SK-N-SH (cell line): ENCODE measurements at regions not wholly inside any gene's neighbourhood (a gene's known extent, or its start where the extent isn't known, plus 50 kb on each side); places are given as distances from the start of the nearest gene placed in this dataset.

Experiments
- CTCF ChIA-PET: fragments of 300-600, 350-600 bp; formaldehyde crosslinking; extraction: SDS; loops from one replicate; lab custom pipeline; 2021; lab: Yijun Ruan, JAX
- POLR2A ChIA-PET: fragments of 350-600 bp; sonication (Branson Sonifier 250); formaldehyde crosslinking; extraction: SDS; loops from one replicate; lab custom pipeline; 2020; ENCODE audit warnings: antibody characterized with exemption, inconsistent platforms; lab: Yijun Ruan, JAX
- DNase-seq: peaks from one replicate; pipeline ENCODE4 v3.0.0; 2012
- H2AFZ ChIP-seq: fragments of 200-600 bp; sonication (generic); 2 replicates; pipeline ENCODE4 v1.8.1; 2016; ENCODE audit warnings: antibody characterized with exemption, mild to moderate bottlenecking, low read depth
- H3F3A ChIP-seq: fragments of 200-600 bp; sonication (generic); replicated peaks from 2 replicates; pipeline ENCODE3; 2016; ENCODE audit warnings: antibody characterized with exemption, mild to moderate bottlenecking; ENCODE audit not compliant: insufficient read depth
- H3K27ac ChIP-seq, 2 experiments: fragments of 200-500 bp in 1 of 2; fragments of 200-600 bp in 1 of 2; sonication (Bioruptor generic) in 1 of 2; sonication (generic), shearing (Covaris generic) in 1 of 2; 2 replicates each; pipeline versions ENCODE4 v1.5.1 to v1.6.1; 2014 to 2016; ENCODE audit warnings: low read depth in 2 of 2, inconsistent platforms in 1 of 2, low read length in 1 of 2, mild to moderate bottlenecking in 1 of 2, mixed read lengths in 1 of 2
- H3K27me3 ChIP-seq: fragments of 200-600 bp; sonication (generic), shearing (Covaris generic); 2 replicates; pipeline ENCODE4 v1.6.1; 2016; ENCODE audit warnings: mixed run types; ENCODE audit not compliant: insufficient read depth
- H3K36me3 ChIP-seq, 2 experiments: fragments of 200-500 bp in 1 of 2; fragments of 200-600 bp in 1 of 2; sonication (Bioruptor generic) in 1 of 2; sonication (generic) in 1 of 2; replicated peaks in 1 of 2; 2 replicates each; pipeline versions ENCODE3 to v1.5.1; 2014 to 2016; ENCODE audit warnings: low read length in 1 of 2, mild to moderate bottlenecking in 1 of 2; ENCODE audit not compliant: insufficient read depth in 2 of 2, control insufficient read depth in 1 of 2
- H3K4me1 ChIP-seq, 2 experiments: fragments of 200-500 bp in 1 of 2; fragments of 200-600 bp in 1 of 2; sonication (Bioruptor generic) in 1 of 2; sonication (generic), shearing (Covaris generic) in 1 of 2; 2 replicates each; pipeline versions ENCODE4 v1.5.1 to v1.6.1; 2014 to 2016; ENCODE audit warnings: low read depth in 1 of 2, low read length in 1 of 2, mixed run types in 1 of 2; ENCODE audit not compliant: insufficient read depth in 2 of 2, control insufficient read depth in 1 of 2
- H3K4me2 ChIP-seq: fragments of 200-600 bp; sonication (generic), shearing (Covaris generic); 2 replicates; pipeline ENCODE4 v1.6.1; 2017; ENCODE audit warnings: mixed run types
- H3K4me3 ChIP-seq, 2 experiments: fragments of 200-500 bp in 1 of 2; fragments of 200-600 bp in 1 of 2; sonication (Bioruptor generic) in 1 of 2; sonication (generic), shearing (Covaris generic) in 1 of 2; 2 replicates each; pipeline versions ENCODE4 v1.5.1 to v1.8.1; 2014 to 2016; ENCODE audit warnings: low read depth in 2 of 2, inconsistent platforms in 1 of 2, low read length in 1 of 2, mild to moderate bottlenecking in 1 of 2, mixed read lengths in 1 of 2, moderate library complexity in 1 of 2
- H3K79me2 ChIP-seq: fragments of 200-600 bp; sonication (generic); 2 replicates; pipeline ENCODE4 v1.8.1; 2017; ENCODE audit warnings: mild to moderate bottlenecking; ENCODE audit not compliant: insufficient read depth
- H3K9ac ChIP-seq: fragments of 200-600 bp; sonication (generic); 2 replicates; pipeline ENCODE4 v1.6.1; 2017; ENCODE audit warnings: mixed run types
- H3K9me2 ChIP-seq: fragments of 200-600 bp; sonication (generic); 2 replicates; pipeline ENCODE4 v1.6.1; 2017; ENCODE audit warnings: mixed run types
- H3K9me3 ChIP-seq: fragments of 200-600 bp; sonication (generic); 2 replicates; pipeline ENCODE4 v1.6.1; 2017; ENCODE audit warnings: mixed run types, mild to moderate bottlenecking, moderate library complexity
- H4K20me1 ChIP-seq: fragments of 200-600 bp; sonication (generic); 2 replicates; pipeline ENCODE4 v1.6.1; 2017; ENCODE audit warnings: mild to moderate bottlenecking, mixed run types; ENCODE audit not compliant: insufficient read depth
- ELF1 ChIP-seq: IDR thresholded peaks from 2 replicates; pipeline ENCODE4 v1.4.0; 2012
- FOSL2 ChIP-seq: IDR thresholded peaks from 2 replicates; pipeline ENCODE4 v1.4.0; 2012; ENCODE audit warnings: low read depth, mild to moderate bottlenecking, moderate library complexity, borderline replicate concordance
- FOXJ3 ChIP-seq: sonication (generic); formaldehyde crosslinking; IDR thresholded peaks from 2 replicates; pipeline ENCODE4 v1.5.1; 2020; ENCODE audit warnings: mild to moderate bottlenecking, missing genetic modification reagents
- GABPA ChIP-seq: IDR thresholded peaks from 2 replicates; pipeline ENCODE4 v1.4.0; 2012; ENCODE audit warnings: low read depth, mild to moderate bottlenecking
- GATA2 ChIP-seq: sonication (generic); formaldehyde crosslinking; IDR thresholded peaks from 2 replicates; pipeline ENCODE4 v1.5.0; 2020; ENCODE audit warnings: mild to moderate bottlenecking, missing genetic modification reagents
- IRF3 ChIP-seq: fragments of 150-350 bp; IDR thresholded peaks from 2 replicates; pipeline ENCODE4 v1.6.1; 2016; ENCODE audit warnings: mild to moderate bottlenecking, low read depth, low read length
- MEF2A ChIP-seq: IDR thresholded peaks from 2 replicates; pipeline ENCODE4 v1.4.0; 2012; ENCODE audit warnings: low read depth, borderline replicate concordance
- MXI1 ChIP-seq: IDR thresholded peaks from 2 replicates; pipeline ENCODE4 v1.6.1; 2012; ENCODE audit warnings: mild to moderate bottlenecking, low read depth, low read length, improper control_type of control experiment
- NRF1 ChIP-seq: IDR thresholded peaks from 2 replicates; pipeline ENCODE4 v1.6.1; 2012; ENCODE audit warnings: low read depth, mild to moderate bottlenecking, low read length
- POLR2AphosphoS5 ChIP-seq: IDR thresholded peaks from 2 replicates; pipeline ENCODE4 v1.6.1; 2012; ENCODE audit warnings: low read depth, low read length
- RAD21 ChIP-seq: IDR thresholded peaks from 2 replicates; pipeline ENCODE4 v1.6.1; 2012; ENCODE audit warnings: mild to moderate bottlenecking, low read length
- RFX5 ChIP-seq: IDR thresholded peaks from 2 replicates; pipeline ENCODE4 v1.6.1; 2012; ENCODE audit warnings: mild to moderate bottlenecking, improper control_type of control experiment, low read length
- TCF12 ChIP-seq: IDR thresholded peaks from 2 replicates; pipeline ENCODE4 v1.4.0; 2012
- USF1 ChIP-seq: IDR thresholded peaks from 2 replicates; pipeline ENCODE4 v1.4.0; 2012; ENCODE audit warnings: low read depth, borderline replicate concordance
- WGBS: methylation state at CpG from one replicate; pipeline ENCODE4 v1.1.6; 2017; ENCODE audit warnings: low lambda C conversion rate; 5-methylcytosine and 5-hydroxymethylcytosine counted together
- TF ChIP-seq, protein P1 (sequence below): fragments of 150-350 bp; IDR thresholded peaks from 2 replicates; pipeline ENCODE4 v1.6.1; 2017; ENCODE audit warnings: antibody characterized with exemption, low read length, low read depth, borderline replicate concordance
- TF ChIP-seq, protein P2 (sequence below): fragments of 200-600 bp; sonication (generic); IDR thresholded peaks from 2 replicates; pipeline ENCODE4 v1.6.1; 2017; ENCODE audit warnings: antibody characterized with exemption, mild to moderate bottlenecking, moderate library complexity

DNA sequence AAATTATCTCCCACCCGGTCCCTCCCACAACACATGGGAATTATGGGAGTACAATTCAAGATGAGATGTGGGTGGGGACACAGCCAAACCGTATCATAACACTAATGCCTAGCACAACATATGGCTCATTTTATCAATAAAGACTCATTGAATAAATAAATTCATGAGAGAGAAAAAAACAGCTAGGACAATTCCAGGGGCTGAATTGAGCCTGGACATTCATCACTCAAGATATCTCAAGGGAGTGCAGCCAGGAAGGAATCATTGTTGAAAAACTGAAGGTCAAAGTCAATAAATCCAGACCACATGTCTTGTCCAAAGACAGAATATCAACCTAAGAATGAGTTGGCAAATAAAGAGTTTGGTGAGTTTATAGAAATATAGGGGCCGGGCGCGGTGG lies 644.1 kb downstream of the PLPP3 start:
- DNase-seq: no peak
- Histone ChIP-seq H3K27ac (no peak overlapping the region), H2AFZ (no peak overlapping the region), H4K20me1 (no peaks in the 10 kb centered on the region), H3K4me3 (no peak overlapping the region), H3K36me3 (no peaks in the 10 kb centered on the region), H3F3A (no peaks in the 10 kb centered on the region), H3K4me2 (no peak overlapping the region), H3K4me1 (peaks cover 0 to 27% of the 10 kb centered on the region in 2 experiments; a peak in 2 of 4 replicates), H3K9me3 (no peaks in the 10 kb centered on the region), H3K27me3 (no peaks in the 10 kb centered on the region), H3K79me2 (no peaks in the 10 kb centered on the region), H3K9ac (no peak overlapping the region), H3K9me2 (no peaks in the 10 kb centered on the region)
- TF ChIP-seq FOXJ3 (CRISPR knock-in tag): no peak
- TF ChIP-seq POLR2AphosphoS5: no peak
- TF ChIP-seq GATA2 (CRISPR knock-in tag): no peak
- TF ChIP-seq, protein P1, sequence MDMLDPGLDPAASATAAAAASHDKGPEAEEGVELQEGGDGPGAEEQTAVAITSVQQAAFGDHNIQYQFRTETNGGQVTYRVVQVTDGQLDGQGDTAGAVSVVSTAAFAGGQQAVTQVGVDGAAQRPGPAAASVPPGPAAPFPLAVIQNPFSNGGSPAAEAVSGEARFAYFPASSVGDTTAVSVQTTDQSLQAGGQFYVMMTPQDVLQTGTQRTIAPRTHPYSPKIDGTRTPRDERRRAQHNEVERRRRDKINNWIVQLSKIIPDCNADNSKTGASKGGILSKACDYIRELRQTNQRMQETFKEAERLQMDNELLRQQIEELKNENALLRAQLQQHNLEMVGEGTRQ: no peak
- TF ChIP-seq USF1: no peak
- TF ChIP-seq GABPA: no peak
- TF ChIP-seq, protein P2, sequence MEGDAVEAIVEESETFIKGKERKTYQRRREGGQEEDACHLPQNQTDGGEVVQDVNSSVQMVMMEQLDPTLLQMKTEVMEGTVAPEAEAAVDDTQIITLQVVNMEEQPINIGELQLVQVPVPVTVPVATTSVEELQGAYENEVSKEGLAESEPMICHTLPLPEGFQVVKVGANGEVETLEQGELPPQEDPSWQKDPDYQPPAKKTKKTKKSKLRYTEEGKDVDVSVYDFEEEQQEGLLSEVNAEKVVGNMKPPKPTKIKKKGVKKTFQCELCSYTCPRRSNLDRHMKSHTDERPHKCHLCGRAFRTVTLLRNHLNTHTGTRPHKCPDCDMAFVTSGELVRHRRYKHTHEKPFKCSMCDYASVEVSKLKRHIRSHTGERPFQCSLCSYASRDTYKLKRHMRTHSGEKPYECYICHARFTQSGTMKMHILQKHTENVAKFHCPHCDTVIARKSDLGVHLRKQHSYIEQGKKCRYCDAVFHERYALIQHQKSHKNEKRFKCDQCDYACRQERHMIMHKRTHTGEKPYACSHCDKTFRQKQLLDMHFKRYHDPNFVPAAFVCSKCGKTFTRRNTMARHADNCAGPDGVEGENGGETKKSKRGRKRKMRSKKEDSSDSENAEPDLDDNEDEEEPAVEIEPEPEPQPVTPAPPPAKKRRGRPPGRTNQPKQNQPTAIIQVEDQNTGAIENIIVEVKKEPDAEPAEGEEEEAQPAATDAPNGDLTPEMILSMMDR: no peak
- TF ChIP-seq IRF3: no peak
- TF ChIP-seq ELF1: no peak
- TF ChIP-seq TCF12: no peak
- no peak for TF ChIP-seq MEF2A
- WGBS: 56% methylated on average over 2 of the region's 5 CpGs
- CTCF ChIA-PET: no interaction called here
- POLR2A ChIA-PET: no interaction called here

DNA sequence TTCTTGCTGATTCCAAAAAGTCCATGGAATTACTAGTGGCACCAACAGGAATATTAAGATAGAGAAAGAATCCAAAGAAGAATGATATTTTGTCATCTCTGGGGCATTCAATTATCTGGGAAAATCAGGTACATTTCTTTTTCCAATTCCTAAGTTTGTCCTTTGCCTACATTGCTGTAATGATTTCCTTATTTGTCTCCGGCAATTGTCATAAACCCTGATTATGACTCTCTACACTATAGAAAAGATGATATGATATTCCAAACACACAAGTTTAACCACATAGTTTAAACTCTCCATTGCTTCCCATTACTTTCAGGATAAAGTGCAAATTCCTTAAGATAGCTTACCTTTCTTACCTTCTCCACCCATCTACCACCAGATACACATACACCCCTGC lies 647.0 kb downstream of the PLPP3 start:
- no peaks in the 10 kb centered on the region for H3K79me2 ChIP-seq
- no peaks in the 10 kb centered on the region for H3K27me3 ChIP-seq
- no peak overlapping the region for H3K9ac ChIP-seq
- no peaks in the 10 kb centered on the region for H4K20me1 ChIP-seq
- H3K27ac ChIP-seq: peak overlapping the region in 1 of 2 experiments; percentile 99; a peak in 2 of 4 replicates
- no peak overlapping the region for H3K4me2 ChIP-seq
- TF ChIP-seq MXI1: no peak
- TF ChIP-seq RAD21: no peak
- TF ChIP-seq FOSL2: no peak
- no peak for TF ChIP-seq MEF2A
- TF ChIP-seq IRF3: no peak
- no peak for TF ChIP-seq NRF1
- TF ChIP-seq ELF1: no peak
- no peak for TF ChIP-seq RFX5
- H3K4me1 ChIP-seq: peaks cover 0 to 20% of the 10 kb centered on the region in 2 experiments; a peak in 2 of 4 replicates
- DNase-seq: no peak
- H3K9me3 ChIP-seq: no peaks in the 10 kb centered on the region
- WGBS: 96% methylated on average over 1 of the region's 1 CpG
- H3K9me2 ChIP-seq: no peaks in the 10 kb centered on the region
- no peaks in the 10 kb centered on the region for H3F3A ChIP-seq
- ChIA-PET POLR2A (no interaction called here), CTCF (no interaction called here)
- no peak overlapping the region for H3K4me3 ChIP-seq
- no peak overlapping the region for H2AFZ ChIP-seq
- H3K36me3 ChIP-seq: no peaks in the 10 kb centered on the region
